ENCODE measurements at regions not wholly inside any gene's neighbourhood (a gene's known extent, or its start where the extent isn't known, plus 50 kb on each side); places are given as distances from the start of the nearest gene placed in this dataset.

DNA sequence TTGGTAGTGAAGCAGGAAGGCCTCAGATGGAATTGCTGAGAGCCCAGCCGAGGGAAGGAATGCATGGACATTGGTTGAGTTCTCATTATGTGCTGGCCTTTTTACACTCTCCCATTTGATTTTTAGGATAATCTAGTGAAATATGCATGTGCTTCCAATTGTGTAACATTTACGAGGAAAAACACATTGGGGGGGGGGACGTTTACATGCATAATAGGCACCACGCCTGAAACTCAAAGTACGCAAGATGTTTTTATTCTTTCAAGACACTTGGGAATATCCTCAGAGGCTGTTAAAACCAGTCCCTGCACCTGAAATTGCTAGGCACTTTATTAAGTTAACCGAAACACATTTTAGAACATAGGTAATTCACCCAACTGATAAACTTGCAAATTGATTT, 118.5 kb upstream of the CDH4 start:
- no peak for TF ChIP-seq POLR2AphosphoS5 (IDR thresholded peaks at IDR 0.05; ENCODE audit: low read depth, low read length)
- no peak for TF ChIP-seq TAF1 (IDR thresholded peaks at IDR 0.05; ENCODE audit: borderline replicate concordance, insufficient read depth, low read length)
- TF ChIP-seq SIN3A (IDR thresholded peaks at IDR 0.05; ENCODE audit: borderline replicate concordance, insufficient read depth, low read length): no peak

Data from PFSK-1 (cell line).